Fibroblast of lung (primary cell): ENCODE measurements at regions not wholly inside any gene's neighbourhood (a gene's known extent, or its start where the extent isn't known, plus 50 kb on each side); places are given as distances from the start of the nearest gene placed in this dataset.

ENCODE experiments used
- DNase-seq, 2 donors: peaks; one replicate each; pipeline versions ENCODE4 v3.0.0 to v3.0.0-alpha.2; 2010; ENCODE audit warnings: low read depth in 2 of 2
- H2AFZ ChIP-seq: 2 replicates; pipeline ENCODE4 v1.5.1; 2012; ENCODE audit warnings: low read length, control low read depth, inconsistent platforms
- H3K27ac ChIP-seq: 2 replicates; pipeline ENCODE4 v1.5.1; 2011; ENCODE audit warnings: low read length, control low read depth; ENCODE audit not compliant: insufficient read depth
- H3K27me3 ChIP-seq: 2 replicates; pipeline ENCODE4 v1.5.1; 2011; ENCODE audit warnings: mild to moderate bottlenecking, low read length; ENCODE audit not compliant: control insufficient read depth, insufficient read depth
- H3K36me3 ChIP-seq: 2 replicates; pipeline ENCODE4 v1.5.1; 2011; ENCODE audit warnings: low read length; ENCODE audit not compliant: control insufficient read depth, insufficient read depth
- H3K4me1 ChIP-seq: 2 replicates; pipeline ENCODE4 v1.5.1; 2011; ENCODE audit warnings: low read length; ENCODE audit not compliant: control insufficient read depth, insufficient read depth; ENCODE audit errors: extremely low read depth
- H3K4me2 ChIP-seq: 2 replicates; pipeline ENCODE4 v1.5.1; 2011; ENCODE audit warnings: low read length, control low read depth; ENCODE audit not compliant: insufficient read depth; ENCODE audit errors: extremely low read depth
- H3K4me3 ChIP-seq, 4 experiments: fragments of 200-600 bp in 1 of 4; sonication (generic) in 1 of 4; replicated peaks in 1 of 4; 2 replicates each; pipeline ENCODE4 v1.5.1; 2011 to 2016; ENCODE audit warnings: low read length in 4 of 4, low read depth in 3 of 4, mild to moderate bottlenecking in 3 of 4, control low read depth in 2 of 4, inconsistent platforms in 1 of 4, mixed read lengths in 1 of 4; ENCODE audit not compliant: insufficient read depth in 1 of 4; ENCODE audit errors: control extremely low read depth in 1 of 4
- H3K79me2 ChIP-seq: 2 replicates; pipeline ENCODE4 v1.5.1; 2012; ENCODE audit warnings: mild to moderate bottlenecking, low read length, inconsistent platforms; ENCODE audit not compliant: control insufficient read depth, insufficient read depth
- H3K9ac ChIP-seq: 2 replicates; pipeline ENCODE4 v1.5.1; 2011; ENCODE audit warnings: mild to moderate bottlenecking, low read length, control low read depth; ENCODE audit not compliant: insufficient read depth
- H3K9me3 ChIP-seq: 2 replicates; pipeline ENCODE4 v1.5.1; 2012; ENCODE audit warnings: low read depth, low read length; ENCODE audit not compliant: control insufficient read depth, insufficient read depth
- H4K20me1 ChIP-seq: 2 replicates; pipeline ENCODE4 v1.5.1; 2011; ENCODE audit warnings: low read length; ENCODE audit not compliant: control insufficient read depth, insufficient read depth; ENCODE audit errors: extremely low read depth
- CTCF ChIP-seq, 2 donors: IDR thresholded peaks in 1 of 2; conservative IDR thresholded peaks in 1 of 2; 1 replicate in 1 of 2; 2 replicates in 1 of 2; pipeline ENCODE4 v1.5.1; 2011 to 2012; ENCODE audit warnings: low read length in 2 of 2, control low read depth in 1 of 2, inconsistent platforms in 1 of 2, low read depth in 1 of 2, mild to moderate bottlenecking in 1 of 2
- EZH2 ChIP-seq: IDR thresholded peaks from 2 replicates; pipeline ENCODE4 v1.5.1; 2012; ENCODE audit warnings: low read length, control low read depth, mild to moderate bottlenecking; ENCODE audit errors: missing control alignments

- TF ChIP-seq EZH2 = no peak
- TF ChIP-seq CTCF (conservative IDR thresholded peaks at IDR 0.05 in 1 of 2, IDR thresholded peaks at IDR 0.05 in 1 of 2; ENCODE audit: low read depth in 1 of 2, low read length in 2 of 2) = no peak
- Histone ChIP-seq H3K4me1 (no peaks in the 10 kb centered on the region), H3K4me3 (no peak overlapping the region), H3K36me3 (no peaks in the 10 kb centered on the region), H3K4me2 (no peak overlapping the region), H3K27ac (no peak overlapping the region), H4K20me1 (no peaks in the 10 kb centered on the region), H2AFZ (no peak overlapping the region), H3K79me2 (no peaks in the 10 kb centered on the region), H3K27me3 (no peaks in the 10 kb centered on the region), H3K9ac (no peak overlapping the region), H3K9me3 (no peaks in the 10 kb centered on the region)
- no peak for DNase-seq
These were observed 310.1 kb downstream of the TCERG1L start for GRCh38 chr10:131001438-131001837.

- no peak overlapping the region for H3K4me3 ChIP-seq
- H3K27ac ChIP-seq = no peak overlapping the region
- TF ChIP-seq EZH2 = no peak
- no peak for TF ChIP-seq CTCF (conservative IDR thresholded peaks at IDR 0.05 in 1 of 2, IDR thresholded peaks at IDR 0.05 in 1 of 2; ENCODE audit: low read depth in 1 of 2, low read length in 2 of 2)
- no peaks in the 10 kb centered on the region for H3K36me3 ChIP-seq
- no peaks in the 10 kb centered on the region for H3K4me1 ChIP-seq
- H2AFZ ChIP-seq = no peak overlapping the region
- H3K79me2 ChIP-seq = no peaks in the 10 kb centered on the region
- no peak overlapping the region for H3K4me2 ChIP-seq
- H3K27me3 ChIP-seq = no peaks in the 10 kb centered on the region
- H3K9ac ChIP-seq = no peak overlapping the region
- no peaks in the 10 kb centered on the region for H4K20me1 ChIP-seq
- H3K9me3 ChIP-seq = no peaks in the 10 kb centered on the region
- DNase-seq = no peak
These were observed 309.3 kb downstream of the TCERG1L start for GRCh38 chr10:131002031-131002861.

GRCh38 chr10:131003455-131003854, 308.1 kb downstream of the TCERG1L start:
- Histone ChIP-seq H3K4me3 (no peak overlapping the region), H3K36me3 (no peaks in the 10 kb centered on the region), H3K4me1 (no peaks in the 10 kb centered on the region), H3K9me3 (no peaks in the 10 kb centered on the region), H3K4me2 (no peak overlapping the region), H3K79me2 (no peaks in the 10 kb centered on the region), H2AFZ (no peak overlapping the region), H3K27ac (no peak overlapping the region), H3K9ac (no peak overlapping the region), H4K20me1 (no peaks in the 10 kb centered on the region), H3K27me3 (no peaks in the 10 kb centered on the region)
- DNase-seq = no peak
- no peak for TF ChIP-seq EZH2
- no peak for TF ChIP-seq CTCF (conservative IDR thresholded peaks at IDR 0.05 in 1 of 2, IDR thresholded peaks at IDR 0.05 in 1 of 2; ENCODE audit: low read depth in 1 of 2, low read length in 2 of 2)
